NCI-H82 (cell line): ENCODE measurements at regions not wholly inside any gene's neighbourhood (a gene's known extent, or its start where the extent isn't known, plus 50 kb on each side); places are given as distances from the start of the nearest gene placed in this dataset.

ENCODE experiments used
- DNase-seq: peaks from one replicate; lab custom pipeline; 2025; lab: John Stamatoyannopoulos, UW

DNA sequence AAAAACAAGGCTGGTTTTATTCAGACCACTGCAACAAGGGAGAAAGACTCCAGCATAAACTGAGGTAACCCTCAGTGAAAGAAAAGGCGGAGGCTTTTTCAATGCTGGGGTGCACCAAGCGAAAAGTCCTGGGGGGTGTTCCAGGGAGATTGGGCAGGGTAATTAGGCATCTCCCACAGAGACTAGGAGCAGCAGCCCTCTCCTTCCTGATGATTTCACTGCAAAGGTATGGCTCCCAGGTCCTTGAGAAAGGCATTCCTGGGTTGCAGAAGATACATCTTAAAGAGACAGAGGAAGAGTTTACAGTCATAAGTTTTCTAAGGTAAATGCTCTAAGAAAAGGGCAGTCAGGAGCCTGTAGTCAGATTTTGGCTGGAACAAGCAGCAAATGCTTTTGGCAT is 412.0 kb downstream of the FOXO1 start:
- no peak for DNase-seq

DNA sequence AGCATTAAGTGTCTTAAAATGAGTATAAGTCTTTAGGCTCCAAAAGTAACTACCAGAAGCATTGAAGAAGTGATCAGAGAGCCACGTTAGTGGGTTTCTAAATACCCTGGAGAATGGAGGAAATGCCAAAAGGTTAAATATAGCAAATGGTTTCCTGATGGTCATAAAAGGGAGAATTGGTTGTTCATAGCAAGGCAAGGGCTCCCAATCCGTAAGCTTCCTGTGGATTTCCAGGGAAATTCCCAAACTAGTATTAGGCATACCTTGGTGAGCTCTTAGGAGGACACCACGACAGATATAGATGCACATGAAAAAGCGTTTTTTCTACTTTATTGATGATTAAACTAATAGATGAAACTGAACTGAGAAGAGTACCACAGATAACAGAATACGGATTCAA is 410.9 kb downstream of the FOXO1 start:
- DNase-seq: no peak

DNA sequence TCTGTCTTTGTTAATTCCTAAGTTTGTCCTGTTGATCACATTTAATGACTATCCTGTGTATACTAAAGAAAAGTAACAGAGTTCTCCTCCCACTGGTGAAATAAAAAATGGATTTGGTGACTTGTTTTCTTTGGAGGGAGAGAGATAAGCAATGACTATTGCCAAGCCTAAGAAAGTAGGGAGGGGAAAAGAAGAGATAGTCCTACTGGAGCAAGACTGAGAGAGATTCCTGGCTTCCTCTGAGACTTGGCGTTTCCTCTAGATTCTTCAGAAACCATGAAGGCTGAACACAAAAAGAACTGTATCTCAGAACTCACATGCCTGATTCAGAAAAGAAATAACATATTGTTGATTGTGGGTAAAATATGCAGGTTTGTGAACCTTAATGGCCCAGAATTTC is 406.5 kb downstream of the FOXO1 start:
- no peak for DNase-seq

DNA sequence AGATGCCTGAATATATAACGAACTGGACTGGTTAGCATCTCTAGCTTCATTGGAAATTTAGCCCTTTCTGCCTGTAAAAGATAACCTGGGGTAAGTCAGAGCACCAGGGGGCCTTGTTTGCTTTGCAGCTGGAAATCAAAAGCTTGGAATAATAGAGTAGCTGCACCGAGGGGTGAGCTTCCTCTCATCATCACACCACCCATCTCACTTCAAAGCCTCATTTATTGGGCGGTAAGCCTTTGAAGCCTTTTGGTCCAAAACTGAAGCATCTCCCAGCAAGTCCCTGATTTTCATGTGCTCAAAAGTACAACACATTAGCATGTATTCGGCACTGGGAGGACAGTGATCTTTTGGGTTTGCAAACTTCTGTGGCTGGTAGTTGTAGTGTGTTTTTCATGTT is 405.1 kb downstream of the FOXO1 start:
- no peak for DNase-seq

DNA sequence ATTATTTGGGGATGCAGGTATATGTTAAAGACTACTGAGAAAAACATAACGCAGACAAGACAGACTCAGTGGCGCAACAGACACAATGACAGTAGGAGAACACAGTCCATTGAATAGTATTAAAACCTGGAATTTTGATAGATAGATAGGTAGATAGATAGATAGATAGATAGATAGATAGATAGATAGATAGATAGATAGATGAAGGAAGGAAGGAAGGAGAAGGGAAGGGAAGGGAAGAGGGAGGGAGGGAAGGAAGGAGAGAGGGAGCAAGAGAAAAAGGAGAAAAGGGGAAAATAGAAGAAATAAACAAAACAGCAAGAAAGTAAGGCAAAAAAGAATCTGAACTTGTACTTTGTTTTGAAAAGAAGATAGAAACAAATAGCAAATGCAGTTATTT is 404.5 kb downstream of the FOXO1 start:
- no peak for DNase-seq

DNA sequence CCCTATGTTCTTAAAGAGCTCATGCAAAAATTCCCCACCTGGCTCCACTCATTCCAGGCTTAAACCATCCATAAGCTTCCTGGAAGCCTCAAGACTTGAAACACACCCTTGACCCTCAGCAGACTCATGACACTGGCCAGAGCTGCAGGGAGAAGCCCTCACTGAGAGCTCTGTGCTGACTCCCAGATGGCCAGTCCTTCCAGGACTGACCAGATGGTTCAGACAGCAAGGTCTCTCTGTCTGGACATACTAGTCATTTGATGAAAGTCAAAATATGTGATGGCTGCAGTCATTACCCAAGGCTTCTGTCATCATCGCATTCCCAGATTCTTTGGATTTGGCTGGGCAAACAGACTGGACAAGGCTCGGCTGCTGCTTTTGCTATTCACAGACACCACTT is 397.4 kb downstream of the FOXO1 start:
- no peak for DNase-seq

DNA sequence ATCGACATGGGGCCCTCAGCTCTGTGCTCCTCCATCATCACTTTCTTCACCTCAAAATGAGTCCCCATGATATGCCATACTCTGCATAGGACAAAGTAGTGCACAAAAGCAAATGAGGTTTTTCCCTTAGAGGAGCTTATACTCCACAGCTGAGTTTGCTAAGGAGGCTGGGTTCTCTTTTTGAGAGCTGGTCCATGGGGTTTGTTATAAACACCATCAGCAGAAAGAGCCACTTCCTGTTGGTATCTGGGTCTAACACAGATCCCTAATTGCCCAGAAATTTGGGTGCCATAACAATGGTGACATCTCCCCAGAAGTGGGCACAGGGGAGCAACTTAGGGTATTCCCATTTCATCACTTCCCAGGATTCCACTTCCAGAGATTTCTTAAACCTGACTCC is 395.7 kb downstream of the FOXO1 start:
- no peak for DNase-seq

DNA sequence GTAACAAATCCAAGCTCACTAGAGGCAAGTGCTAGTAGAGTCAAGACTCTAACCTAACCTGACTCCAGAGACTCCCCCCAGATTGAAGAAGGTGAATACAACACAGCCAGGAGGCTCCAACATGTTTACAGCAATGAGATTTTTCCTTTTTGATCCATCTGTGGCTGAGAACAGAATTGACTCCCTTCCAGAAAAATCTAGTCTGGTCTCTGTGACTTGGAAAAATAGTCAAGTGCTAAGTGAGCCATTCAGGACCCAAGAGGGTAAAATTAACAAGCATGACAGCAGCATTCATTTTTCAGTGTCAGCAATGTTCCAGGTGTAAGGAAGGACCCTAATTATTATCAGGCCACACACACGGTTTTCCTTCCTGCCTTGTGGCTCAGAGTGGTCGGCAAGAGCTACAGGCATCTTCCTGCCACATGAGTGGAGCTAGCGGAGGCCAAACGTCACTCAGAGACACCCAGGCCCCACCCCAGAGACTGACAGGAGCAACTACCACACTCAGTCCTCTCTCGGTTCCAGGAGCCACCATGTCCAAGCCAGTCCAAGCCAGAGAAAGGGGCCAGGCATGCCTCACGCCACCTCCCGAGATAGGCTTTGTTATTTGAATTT is 395.1 kb downstream of the FOXO1 start:
- no peak for DNase-seq

DNA sequence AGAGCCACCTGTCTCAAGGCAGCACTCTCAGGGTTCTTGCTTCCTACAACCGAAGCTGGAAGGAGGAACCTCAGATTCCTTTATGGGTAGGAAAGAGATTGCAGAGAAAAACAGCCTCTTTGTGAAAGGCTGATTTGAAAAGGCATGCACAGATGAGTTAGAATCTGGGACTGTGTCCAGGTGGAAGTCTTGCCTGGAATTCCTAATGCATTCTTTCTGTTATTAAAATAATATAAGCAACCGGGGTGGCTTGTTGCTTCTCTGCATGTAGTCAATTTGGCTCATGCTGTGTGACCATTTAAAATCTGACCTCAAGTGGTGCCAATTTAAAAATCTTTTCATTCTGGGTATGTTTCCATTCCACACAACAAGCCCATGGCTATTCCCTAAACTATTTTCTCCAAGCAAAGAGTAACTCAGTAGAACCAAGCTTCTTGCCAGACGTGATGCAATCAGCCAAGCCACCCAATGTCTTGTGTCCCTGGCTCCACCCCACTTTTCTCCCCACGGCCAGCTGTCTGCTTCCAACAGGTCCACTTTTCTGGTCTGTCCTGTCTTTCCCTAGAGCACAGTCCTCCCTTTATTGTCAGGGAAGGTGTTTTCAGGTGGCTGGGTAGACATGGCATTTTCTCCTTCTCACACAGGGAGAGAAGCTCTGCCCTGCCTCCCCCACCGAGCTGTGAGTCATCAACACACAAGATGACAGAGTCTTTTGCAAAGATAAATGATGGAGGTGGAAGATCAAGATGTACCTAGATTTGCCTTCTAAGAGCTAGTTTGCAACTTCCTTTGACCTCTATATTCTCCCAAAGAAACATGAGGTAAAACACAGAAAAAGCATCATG is 394.3 kb downstream of the FOXO1 start:
- DNase-seq: no peak

DNA sequence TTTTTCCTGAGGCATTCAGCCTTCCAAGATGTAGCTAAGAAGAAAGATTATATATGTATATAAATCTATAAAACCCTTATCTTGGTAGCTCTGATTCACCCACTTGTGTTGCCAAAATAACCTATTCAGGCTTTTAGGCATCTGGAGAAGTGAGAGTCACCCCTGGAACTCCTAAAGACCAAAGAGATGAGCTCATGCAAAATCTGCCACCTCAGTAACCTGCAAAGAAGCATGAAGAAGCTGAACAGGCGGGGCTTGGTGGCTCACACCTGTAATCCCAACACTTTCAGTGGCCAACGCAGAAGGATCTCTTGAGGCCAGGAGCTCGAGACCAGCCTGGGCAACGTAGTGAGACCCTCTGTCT is 393.7 kb downstream of the FOXO1 start:
- no peak for DNase-seq

DNA sequence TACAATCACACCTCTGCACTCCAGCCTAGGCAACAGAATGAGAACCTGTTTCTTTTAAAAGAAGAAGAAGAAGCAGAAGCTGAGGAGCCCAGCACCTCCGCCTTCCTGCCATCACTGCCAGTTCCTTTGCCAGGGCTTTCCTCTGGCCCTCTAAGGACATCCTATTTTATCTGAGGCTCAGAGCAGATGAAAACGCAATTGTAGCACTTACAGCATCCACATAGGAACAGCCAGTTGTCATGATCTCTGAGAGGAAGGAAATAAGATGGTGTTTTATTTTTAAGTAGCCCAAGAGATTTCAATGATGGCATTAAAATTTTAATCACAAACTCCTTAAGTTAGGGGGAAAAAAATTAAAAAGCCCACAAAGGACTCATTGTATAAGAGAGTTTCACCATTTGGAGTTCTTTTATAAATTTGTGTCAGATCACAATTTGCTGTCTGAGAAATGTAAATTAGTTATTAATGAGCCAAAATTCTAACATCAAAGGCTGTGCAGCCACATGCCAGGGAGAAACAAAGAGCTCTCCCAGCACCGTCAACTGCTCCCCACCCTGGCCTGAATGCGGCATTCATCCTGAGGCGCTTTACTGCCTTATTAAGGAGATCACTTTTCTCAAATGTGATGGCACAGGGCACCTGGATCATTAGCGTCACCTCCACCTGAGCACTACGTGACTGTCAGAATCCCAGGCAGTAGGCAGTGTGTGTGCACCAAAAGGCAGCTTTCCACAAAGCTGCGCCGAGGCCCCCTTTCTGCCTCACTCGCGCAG is 393.0 kb downstream of the FOXO1 start:
- no peak for DNase-seq

DNA sequence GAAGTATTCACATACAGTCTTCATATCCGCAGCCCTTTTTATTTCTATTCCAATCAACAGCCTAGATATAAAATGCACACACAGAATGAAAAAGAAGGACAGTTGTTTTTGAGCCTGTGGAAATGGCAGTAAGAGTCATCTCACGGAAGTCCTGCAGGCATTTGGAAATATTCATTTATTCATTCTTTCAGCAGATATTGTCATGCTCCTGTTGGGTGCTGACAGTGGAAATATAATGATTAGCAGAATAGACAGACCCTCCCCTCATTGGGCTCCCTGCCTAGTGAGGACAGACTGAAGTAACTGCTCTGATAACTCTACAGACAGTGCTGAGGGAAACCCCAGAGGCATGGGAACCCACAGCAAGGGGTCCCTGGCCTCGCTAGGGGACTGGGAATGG is 392.3 kb downstream of the FOXO1 start:
- no peak for DNase-seq

DNA sequence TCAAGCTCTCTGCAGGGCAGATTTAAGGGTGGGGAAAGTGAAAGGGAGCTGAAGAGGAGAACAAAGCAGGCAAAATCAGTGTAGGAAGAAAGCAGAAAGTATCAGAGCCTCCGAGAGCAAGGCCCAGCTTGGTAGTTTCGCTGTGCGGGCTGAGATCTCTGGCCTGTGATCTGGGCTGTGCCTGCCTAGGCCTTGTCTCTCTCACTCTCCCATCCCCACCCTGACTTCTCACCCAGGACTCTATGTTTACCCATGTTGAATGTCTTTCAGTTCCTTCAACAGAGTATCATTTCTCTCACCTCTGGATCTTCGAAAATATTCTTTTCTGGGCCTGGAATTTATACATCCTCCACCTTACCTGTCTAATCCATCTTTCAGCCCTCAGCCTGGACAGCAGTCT is 391.3 kb downstream of the FOXO1 start:
- DNase-seq: no peak

DNA sequence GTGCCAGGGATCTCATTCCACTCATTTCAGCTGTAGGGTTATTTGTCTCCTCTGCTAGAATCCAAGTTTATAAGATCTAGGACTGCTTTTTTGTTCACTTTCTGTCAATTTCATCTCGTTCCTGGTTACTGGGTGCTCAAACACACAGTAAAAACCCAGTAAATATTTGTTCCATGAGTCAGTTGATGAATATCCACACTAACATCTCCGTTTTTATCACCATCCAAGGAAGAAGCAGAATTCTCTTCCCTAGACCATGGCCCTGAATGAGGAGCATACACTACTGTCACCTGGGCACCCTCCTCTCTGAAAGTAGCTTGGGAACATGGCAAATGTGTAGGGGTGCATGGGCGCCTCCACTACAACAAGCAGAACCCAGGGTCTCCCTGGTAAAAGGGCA is 390.8 kb downstream of the FOXO1 start:
- no peak for DNase-seq

DNA sequence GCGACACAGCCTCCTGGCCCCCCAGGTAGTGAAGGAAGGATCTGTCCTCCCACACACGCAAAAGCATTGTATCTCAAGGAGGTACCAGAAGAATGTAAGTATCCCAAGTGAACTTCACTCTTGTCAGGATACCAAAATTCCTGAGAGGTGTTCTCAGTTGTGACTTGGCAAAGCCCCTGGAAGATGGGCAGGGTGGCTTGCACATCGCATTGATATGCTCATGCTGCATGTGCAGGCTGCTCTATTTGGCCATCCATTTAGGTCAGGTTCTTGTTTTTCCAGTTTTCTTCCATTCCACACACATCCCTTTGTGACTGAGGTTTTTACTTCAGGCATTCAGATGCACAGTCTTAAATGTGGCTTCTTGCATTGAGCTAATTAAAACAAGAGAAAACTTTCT is 382.8 kb downstream of the FOXO1 start:
- no peak for DNase-seq

DNA sequence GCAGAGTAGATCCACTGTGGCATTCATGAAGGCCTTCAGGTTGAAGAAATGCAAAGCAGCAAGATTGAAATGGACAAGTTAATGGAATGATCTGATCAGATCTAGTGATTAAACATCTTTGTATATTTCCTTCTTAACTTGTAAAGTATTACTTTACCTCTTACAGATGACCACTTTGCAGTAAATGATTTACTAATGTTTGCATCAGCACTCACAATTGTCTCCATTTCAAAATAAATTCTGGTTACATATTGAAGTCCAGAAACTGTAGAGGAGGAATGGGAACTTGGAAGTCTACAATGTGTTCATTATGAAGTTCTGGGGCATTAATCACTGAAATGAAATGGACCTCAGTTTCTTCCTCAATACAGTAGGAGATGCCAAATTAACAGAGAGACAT is 380.8 kb downstream of the FOXO1 start:
- no peak for DNase-seq

DNA sequence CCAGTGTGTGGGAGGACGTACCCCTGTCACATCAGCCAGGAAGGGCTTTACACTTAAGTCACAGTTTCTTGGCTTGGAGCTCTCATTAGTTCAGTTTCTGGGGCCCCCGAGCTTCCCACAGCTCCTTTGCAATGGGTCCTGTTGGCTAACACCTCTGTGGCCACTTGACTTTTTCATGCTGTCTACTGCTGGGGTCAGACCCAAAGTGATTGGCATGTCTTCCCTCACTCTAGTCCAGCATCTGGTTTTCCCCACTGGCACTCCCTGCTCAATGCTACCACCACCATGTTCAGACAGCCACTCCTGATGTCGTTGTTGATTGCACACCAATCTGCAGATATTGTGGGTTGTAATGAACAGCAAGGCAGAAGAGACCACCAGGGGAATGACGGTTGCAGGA is 379.0 kb downstream of the FOXO1 start:
- no peak for DNase-seq

DNA sequence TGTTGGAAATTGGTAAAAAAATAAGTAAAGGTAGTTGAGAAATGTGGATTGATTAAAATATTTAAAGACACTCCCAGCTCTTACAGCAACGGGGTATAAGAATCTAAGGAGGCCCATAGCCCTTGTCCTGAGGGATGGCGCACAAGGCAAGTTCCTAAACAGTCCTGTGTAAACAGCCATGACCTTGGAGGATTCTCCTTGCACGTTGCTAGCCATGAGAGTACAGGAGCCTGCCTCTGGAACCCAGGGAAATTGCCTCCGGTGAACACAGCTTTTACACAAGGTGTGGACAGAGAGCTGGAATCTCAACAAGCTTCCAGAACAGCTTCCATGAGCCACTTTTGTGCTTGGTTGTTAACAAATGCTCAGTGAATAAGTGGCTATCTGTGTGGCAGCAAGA is 378.2 kb downstream of the FOXO1 start:
- no peak for DNase-seq

DNA sequence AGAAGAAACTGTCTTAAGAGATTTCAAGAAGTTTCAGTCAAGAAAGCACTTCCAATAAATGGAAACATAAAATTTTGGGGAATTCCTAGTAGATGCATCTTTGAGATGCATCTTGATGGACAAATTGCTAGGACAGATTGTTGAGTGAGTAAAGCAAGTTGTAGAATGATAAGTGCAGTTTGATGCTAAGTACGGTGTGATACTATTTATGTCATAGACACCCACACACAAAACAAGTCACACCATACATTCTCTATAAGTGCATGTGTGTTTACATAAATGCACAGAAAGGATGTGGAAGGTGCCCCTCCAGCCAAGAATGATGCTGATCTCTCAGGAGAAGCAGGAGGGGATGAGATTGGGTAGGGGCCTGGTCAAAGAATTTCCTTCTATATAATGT is 375.7 kb downstream of the FOXO1 start:
- no peak for DNase-seq

DNA sequence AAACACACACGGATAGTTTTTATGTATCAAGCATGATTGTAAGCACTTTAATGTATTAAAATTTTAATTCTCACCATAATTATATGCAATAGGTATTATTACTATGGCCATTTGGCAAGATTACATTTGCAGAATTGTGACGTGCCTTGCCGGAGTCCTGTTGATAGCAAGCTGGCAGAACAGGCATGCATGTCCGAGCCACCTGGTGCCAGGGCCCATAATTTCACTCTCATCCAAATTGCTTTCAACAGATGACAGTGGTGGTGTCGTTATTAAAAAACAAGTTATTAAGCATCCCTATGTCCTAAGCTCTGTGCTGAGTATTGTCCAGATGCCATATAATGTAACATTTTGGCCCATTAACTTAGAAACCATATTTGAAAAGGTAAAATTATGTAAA is 374.3 kb downstream of the FOXO1 start:
- DNase-seq: no peak

DNA sequence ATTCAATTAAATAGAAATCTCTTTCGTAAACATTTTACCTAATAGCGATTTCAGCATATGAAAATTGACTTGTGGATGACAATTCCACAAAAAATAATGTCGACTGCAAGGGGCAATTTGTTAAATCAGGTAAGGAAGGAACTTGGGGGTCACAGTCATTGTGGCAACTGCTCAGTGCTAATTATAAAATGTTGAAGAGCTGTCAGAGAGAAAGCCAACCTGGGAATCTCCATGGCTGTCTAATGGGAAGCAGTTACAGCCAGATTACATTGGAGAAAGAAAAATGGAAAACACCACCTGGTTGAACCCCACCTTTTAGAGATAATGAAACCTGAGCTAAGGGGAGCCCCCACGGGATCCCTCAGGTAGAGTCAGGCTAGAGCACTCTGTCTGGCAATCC is 373.9 kb downstream of the FOXO1 start:
- DNase-seq: no peak

DNA sequence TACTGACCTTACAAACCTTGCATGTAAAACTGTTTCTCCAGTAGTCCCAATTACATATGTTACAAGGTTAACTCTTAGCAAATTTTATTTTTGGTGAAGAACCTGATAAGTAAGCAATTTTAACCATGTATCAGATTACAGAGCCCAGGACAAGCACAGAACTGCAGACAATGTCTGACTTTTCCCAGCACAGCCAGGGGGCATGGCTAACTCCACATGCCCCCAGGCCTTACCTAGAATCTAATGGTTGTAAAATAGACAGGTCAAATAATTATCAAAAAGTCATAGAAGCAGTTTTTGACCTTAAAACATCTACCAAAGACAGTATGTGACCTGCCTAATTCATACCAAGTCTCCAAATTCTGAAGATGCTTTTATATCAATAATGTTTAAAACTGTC is 364.1 kb downstream of the FOXO1 start:
- DNase-seq: no peak

DNA sequence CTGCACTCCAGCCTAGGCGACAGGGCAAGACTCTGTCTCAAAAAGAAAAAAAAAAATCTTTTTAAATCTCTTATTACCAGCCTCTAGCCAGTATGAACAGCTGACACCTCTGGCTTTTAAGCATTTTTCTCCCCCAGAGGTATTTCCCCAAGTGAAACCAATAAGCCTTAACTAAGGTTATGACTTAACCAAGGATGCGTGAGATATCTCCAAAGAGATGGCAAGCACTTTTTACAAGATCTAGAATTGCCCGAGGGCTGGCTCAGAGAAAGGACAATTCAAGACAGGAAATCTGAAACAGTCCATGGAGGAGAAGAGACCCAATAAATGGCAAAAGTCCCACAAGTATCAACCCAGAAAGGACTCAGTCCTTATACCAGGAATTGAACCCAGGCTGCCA is 362.1 kb downstream of the FOXO1 start:
- DNase-seq: no peak
